ENCODE measurements at regions not wholly inside any gene's neighbourhood (a gene's known extent, or its start where the extent isn't known, plus 50 kb on each side); places are given as distances from the start of the nearest gene placed in this dataset.

- TF ChIP-seq EGR1 (IDR thresholded peaks at IDR 0.05) (no peak), FOXM1 (IDR thresholded peaks at IDR 0.05; ENCODE audit: borderline replicate concordance, low read depth) (no peak), TCF12 (IDR thresholded peaks at IDR 0.05; ENCODE audit: low read depth) (no peak), TAF1 (IDR thresholded peaks at IDR 0.05; ENCODE audit: low read depth) (no peak), CREB1 (IDR thresholded peaks at IDR 0.05; ENCODE audit: low read depth) (no peak), RAD21 (IDR thresholded peaks at IDR 0.05; ENCODE audit: low read depth) (no peak), MAX (IDR thresholded peaks at IDR 0.05) (no peak), NFIC (IDR thresholded peaks at IDR 0.05) (no peak), YY1 (IDR thresholded peaks at IDR 0.05; ENCODE audit: low read depth) (no peak), ZBTB7A (IDR thresholded peaks at IDR 0.05; ENCODE audit: low read depth) (no peak), CEBPB (IDR thresholded peaks at IDR 0.05) (no peak), EP300 (IDR thresholded peaks at IDR 0.05; ENCODE audit: borderline replicate concordance) (no peak), TEAD4 (IDR thresholded peaks at IDR 0.05) (no peak)
- TF ChIP-seq, protein P1, sequence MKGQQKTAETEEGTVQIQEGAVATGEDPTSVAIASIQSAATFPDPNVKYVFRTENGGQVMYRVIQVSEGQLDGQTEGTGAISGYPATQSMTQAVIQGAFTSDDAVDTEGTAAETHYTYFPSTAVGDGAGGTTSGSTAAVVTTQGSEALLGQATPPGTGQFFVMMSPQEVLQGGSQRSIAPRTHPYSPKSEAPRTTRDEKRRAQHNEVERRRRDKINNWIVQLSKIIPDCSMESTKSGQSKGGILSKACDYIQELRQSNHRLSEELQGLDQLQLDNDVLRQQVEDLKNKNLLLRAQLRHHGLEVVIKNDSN (IDR thresholded peaks at IDR 0.05), result no peak
- TF ChIP-seq, protein P2, sequence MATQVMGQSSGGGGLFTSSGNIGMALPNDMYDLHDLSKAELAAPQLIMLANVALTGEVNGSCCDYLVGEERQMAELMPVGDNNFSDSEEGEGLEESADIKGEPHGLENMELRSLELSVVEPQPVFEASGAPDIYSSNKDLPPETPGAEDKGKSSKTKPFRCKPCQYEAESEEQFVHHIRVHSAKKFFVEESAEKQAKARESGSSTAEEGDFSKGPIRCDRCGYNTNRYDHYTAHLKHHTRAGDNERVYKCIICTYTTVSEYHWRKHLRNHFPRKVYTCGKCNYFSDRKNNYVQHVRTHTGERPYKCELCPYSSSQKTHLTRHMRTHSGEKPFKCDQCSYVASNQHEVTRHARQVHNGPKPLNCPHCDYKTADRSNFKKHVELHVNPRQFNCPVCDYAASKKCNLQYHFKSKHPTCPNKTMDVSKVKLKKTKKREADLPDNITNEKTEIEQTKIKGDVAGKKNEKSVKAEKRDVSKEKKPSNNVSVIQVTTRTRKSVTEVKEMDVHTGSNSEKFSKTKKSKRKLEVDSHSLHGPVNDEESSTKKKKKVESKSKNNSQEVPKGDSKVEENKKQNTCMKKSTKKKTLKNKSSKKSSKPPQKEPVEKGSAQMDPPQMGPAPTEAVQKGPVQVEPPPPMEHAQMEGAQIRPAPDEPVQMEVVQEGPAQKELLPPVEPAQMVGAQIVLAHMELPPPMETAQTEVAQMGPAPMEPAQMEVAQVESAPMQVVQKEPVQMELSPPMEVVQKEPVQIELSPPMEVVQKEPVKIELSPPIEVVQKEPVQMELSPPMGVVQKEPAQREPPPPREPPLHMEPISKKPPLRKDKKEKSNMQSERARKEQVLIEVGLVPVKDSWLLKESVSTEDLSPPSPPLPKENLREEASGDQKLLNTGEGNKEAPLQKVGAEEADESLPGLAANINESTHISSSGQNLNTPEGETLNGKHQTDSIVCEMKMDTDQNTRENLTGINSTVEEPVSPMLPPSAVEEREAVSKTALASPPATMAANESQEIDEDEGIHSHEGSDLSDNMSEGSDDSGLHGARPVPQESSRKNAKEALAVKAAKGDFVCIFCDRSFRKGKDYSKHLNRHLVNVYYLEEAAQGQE (IDR thresholded peaks at IDR 0.05; ENCODE audit: low read depth), result no peak
Observed at GRCh38 chr15:46207341-46207740, 572.5 kb downstream of the SQOR start.

- TF ChIP-seq CREB1 (IDR thresholded peaks at IDR 0.05; ENCODE audit: low read depth), result no peak
Observed at GRCh38 chr15:46213551-46213950, 578.7 kb downstream of the SQOR start.

DNA sequence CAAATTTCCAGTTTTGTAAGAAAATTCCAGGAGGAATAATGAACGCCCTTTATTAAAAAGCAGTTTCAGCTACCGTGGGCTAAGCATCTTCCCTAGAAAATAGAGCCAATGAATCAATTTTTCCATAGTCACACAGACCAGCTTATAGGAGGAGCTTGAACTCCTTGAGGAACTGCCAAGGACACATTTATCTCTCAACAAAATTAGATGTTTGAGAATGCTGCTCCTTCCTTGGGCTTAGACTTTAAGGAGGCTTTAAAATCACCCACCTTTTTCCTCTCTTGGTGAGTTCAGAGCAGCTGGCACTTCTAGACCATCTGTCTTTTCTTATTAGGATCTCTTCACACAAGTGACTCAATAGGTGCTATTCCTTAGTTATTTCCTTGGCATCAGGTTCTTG lies 588.0 kb downstream of the SQOR start:
- TF ChIP-seq ZBTB7A (IDR thresholded peaks at IDR 0.05; ENCODE audit: low read depth), result no peak
- TF ChIP-seq, protein P1 (IDR thresholded peaks at IDR 0.05), result no peak
- no peak for TF ChIP-seq YY1 (IDR thresholded peaks at IDR 0.05; ENCODE audit: low read depth)
- TF ChIP-seq CEBPB (IDR thresholded peaks at IDR 0.05), result no peak
- TF ChIP-seq MAX (IDR thresholded peaks at IDR 0.05), result no peak
- TF ChIP-seq TEAD4 (IDR thresholded peaks at IDR 0.05), result no peak
- no peak for TF ChIP-seq TAF1 (IDR thresholded peaks at IDR 0.05; ENCODE audit: low read depth)
- TF ChIP-seq TCF12 (IDR thresholded peaks at IDR 0.05; ENCODE audit: low read depth), result no peak
- no peak for TF ChIP-seq RAD21 (IDR thresholded peaks at IDR 0.05; ENCODE audit: low read depth)
- TF ChIP-seq EGR1 (IDR thresholded peaks at IDR 0.05), result no peak

DNA sequence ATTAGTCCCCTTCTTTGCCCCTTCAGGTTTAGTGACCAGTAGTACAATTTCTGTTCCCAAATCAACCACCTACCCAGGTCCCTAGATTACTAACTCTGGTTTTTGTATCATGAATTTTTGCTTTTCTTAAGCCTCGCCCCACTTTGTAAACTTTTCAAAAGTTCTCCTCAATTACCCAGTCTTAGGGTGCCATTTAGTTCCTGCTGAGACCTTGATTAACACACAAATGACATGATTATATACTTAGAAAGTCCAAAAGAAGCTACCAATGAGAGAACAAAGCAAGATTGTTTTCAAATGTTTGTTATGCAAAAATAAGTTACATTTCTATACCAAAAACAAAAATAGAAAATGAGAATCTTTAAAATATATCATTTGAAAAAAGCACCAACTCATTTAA lies 594.4 kb downstream of the SQOR start:
- TF ChIP-seq TAF1 (IDR thresholded peaks at IDR 0.05; ENCODE audit: low read depth), result no peak
- no peak for TF ChIP-seq CEBPB (IDR thresholded peaks at IDR 0.05)
- TF ChIP-seq, protein P1 (IDR thresholded peaks at IDR 0.05), result no peak
- no peak for TF ChIP-seq FOXM1 (IDR thresholded peaks at IDR 0.05; ENCODE audit: borderline replicate concordance, low read depth)
- TF ChIP-seq, protein P2 (IDR thresholded peaks at IDR 0.05; ENCODE audit: low read depth), result no peak
- no peak for TF ChIP-seq TCF12 (IDR thresholded peaks at IDR 0.05; ENCODE audit: low read depth)
- no peak for TF ChIP-seq NFIC (IDR thresholded peaks at IDR 0.05)
- TF ChIP-seq CREB1 (IDR thresholded peaks at IDR 0.05; ENCODE audit: low read depth), result no peak
- TF ChIP-seq RAD21 (IDR thresholded peaks at IDR 0.05; ENCODE audit: low read depth), result no peak
- no peak for TF ChIP-seq EGR1 (IDR thresholded peaks at IDR 0.05)
- no peak for TF ChIP-seq YY1 (IDR thresholded peaks at IDR 0.05; ENCODE audit: low read depth)
- no peak for TF ChIP-seq TEAD4 (IDR thresholded peaks at IDR 0.05)
- no peak for TF ChIP-seq MAX (IDR thresholded peaks at IDR 0.05)
- no peak for TF ChIP-seq ZBTB7A (IDR thresholded peaks at IDR 0.05; ENCODE audit: low read depth)
- no peak for TF ChIP-seq EP300 (IDR thresholded peaks at IDR 0.05; ENCODE audit: borderline replicate concordance)

DNA sequence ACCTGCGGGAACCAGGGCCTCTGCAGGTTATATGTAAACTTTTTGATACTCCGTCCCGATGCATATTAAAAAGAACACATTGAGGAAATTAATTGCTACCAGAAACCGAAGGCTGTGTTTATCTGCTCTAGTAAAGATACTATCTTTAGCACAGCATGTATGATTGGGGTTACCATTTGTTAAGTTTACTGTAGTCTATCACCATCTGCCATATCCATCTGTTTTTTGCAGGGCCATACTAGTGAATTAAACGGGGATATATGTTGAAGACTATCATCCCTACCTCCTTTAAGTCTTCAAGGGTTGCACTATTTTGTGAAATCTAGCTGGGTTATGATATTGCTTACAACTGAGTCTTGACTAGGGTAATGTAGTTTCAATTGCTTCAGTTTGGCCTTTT lies 597.0 kb downstream of the SQOR start:
- TF ChIP-seq FOXM1 (IDR thresholded peaks at IDR 0.05; ENCODE audit: borderline replicate concordance, low read depth), result no peak
- TF ChIP-seq TEAD4 (IDR thresholded peaks at IDR 0.05), result no peak
- TF ChIP-seq EP300 (IDR thresholded peaks at IDR 0.05; ENCODE audit: borderline replicate concordance), result no peak
- TF ChIP-seq YY1 (IDR thresholded peaks at IDR 0.05; ENCODE audit: low read depth), result no peak
- TF ChIP-seq, protein P2 (IDR thresholded peaks at IDR 0.05; ENCODE audit: low read depth), result no peak
- no peak for TF ChIP-seq TAF1 (IDR thresholded peaks at IDR 0.05; ENCODE audit: low read depth)
- TF ChIP-seq RAD21 (IDR thresholded peaks at IDR 0.05; ENCODE audit: low read depth), result no peak
- no peak for TF ChIP-seq CREB1 (IDR thresholded peaks at IDR 0.05; ENCODE audit: low read depth)
- no peak for TF ChIP-seq TCF12 (IDR thresholded peaks at IDR 0.05; ENCODE audit: low read depth)
- TF ChIP-seq ZBTB7A (IDR thresholded peaks at IDR 0.05; ENCODE audit: low read depth), result no peak
- no peak for TF ChIP-seq EGR1 (IDR thresholded peaks at IDR 0.05)
